ENCODE measurements at regions not wholly inside any gene's neighbourhood (a gene's known extent, or its start where the extent isn't known, plus 50 kb on each side); places are given as distances from the start of the nearest gene placed in this dataset.

- no peak for TF ChIP-seq POLR2A (IDR thresholded peaks at IDR 0.05; ENCODE audit: low read depth, low read length)
- TF ChIP-seq POLR2AphosphoS5 (IDR thresholded peaks at IDR 0.05; ENCODE audit: low read depth, low read length) = no peak
These were observed 1016.6 kb upstream of the CADM2 start for GRCh38 chr3:83941990-83942745.

Data from GM12892 (cell line).